ENCODE measurements at regions not wholly inside any gene's neighbourhood (a gene's known extent, or its start where the extent isn't known, plus 50 kb on each side); places are given as distances from the start of the nearest gene placed in this dataset.

DNA sequence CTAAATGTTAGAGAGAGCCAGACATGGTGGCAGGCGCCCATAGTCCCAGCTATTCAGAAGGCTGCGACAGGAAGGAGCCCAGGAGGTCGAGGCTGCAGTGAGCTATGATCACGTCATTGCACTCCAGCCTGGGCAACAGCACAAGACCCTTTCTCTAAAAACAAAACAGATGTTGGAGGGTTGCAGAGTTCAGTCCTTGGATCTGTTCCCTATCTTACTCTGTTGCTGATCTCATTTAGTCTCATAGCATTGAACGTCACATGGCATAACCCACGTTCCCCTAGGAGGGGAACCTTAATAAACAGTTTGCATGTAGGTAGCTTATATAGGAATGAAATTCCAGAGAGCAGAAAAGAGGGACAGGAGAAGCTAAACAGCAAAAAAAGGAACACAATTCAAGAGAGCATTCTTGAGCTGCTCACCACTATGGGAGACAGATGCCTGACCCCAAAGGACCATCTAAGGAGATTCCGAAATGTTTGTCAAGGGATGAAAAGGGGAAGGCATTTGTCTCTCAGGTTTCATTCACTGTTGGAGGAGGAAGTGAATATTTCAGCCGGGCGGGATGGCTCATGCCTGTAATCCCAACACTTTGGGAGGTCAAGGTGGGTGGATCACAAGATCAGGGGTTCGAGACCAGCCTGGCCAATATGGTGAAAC lies 54.6 kb upstream of the PIM1 start:
- H3K4me3 Mint-ChIP-seq, result no peak overlapping the region
- no peaks in the 10 kb centered on the region for H3K9me3 Mint-ChIP-seq
- peaks cover 13% of the 10 kb centered on the region for H3K4me1 Mint-ChIP-seq

DNA sequence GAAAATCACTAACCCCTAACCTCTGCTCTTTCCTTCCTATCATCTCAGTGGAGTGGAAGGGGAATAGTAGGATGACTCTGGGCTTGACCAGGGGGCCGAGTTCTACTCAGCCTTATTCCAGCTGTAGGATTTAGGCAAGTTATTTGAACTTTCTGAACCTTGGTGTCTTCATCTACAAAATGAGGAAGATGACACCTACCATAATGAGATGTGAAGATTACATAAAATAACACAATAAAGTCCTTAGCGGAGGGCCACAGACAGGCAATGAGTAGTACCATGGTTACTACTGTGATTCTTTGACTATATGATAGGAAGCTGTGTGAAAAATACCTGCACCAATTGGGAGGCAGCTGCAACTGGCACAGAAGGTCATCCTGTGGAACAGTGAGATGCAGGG lies 53.6 kb upstream of the PIM1 start:
- H3K9me3 Mint-ChIP-seq, result no peaks in the 10 kb centered on the region
- H3K27ac Mint-ChIP-seq, result no peak overlapping the region
- H3K27me3 Mint-ChIP-seq, result no peaks in the 10 kb centered on the region
- ATAC-seq, result no peak
- H3K4me3 Mint-ChIP-seq, result no peak overlapping the region
- H3K4me1 Mint-ChIP-seq, result peaks cover 8% of the 10 kb centered on the region
- no peaks in the 10 kb centered on the region for H3K36me3 Mint-ChIP-seq

More for the DNA sequence above, 54.6 kb upstream of the PIM1 start:
- Mint-ChIP-seq H3K27me3 (no peaks in the 10 kb centered on the region), H3K27ac (no peak overlapping the region), H3K36me3 (no peaks in the 10 kb centered on the region)
- no peak for ATAC-seq

DNA sequence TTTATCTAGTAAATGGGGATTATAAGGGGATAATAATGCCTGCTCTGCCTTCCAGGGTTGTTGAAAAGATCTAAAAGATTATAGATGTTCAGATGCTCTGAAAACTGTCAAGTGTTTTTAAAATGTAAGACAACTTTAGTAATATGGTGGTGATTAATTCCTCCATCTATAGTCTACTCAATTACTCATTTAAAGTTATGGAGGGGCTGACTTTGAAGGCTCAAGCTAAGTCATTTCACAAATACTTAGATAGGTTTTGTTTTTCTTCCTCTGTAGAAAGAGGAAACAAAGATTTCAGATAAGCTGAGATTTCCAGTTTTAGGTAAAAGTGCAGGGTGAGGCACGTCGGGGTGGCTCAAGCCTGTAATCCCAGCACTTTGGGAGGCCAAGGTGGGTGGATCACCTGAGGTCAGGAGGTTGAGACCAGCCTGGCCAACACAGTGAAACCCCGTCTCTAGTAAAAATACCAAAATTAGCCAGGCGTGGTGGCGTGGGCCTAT lies 50.5 kb upstream of the PIM1 start:
- Mint-ChIP-seq H3K27ac (peak overlapping the region; percentile 44), H3K27me3 (peaks cover 14% of the 10 kb centered on the region), H3K9me3 (no peaks in the 10 kb centered on the region), H3K4me3 (no peak overlapping the region), H3K4me1 (peaks cover 8% of the 10 kb centered on the region), H3K36me3 (no peaks in the 10 kb centered on the region)
- no peak for ATAC-seq
